ENCODE measurements at regions not wholly inside any gene's neighbourhood (a gene's known extent, or its start where the extent isn't known, plus 50 kb on each side); places are given as distances from the start of the nearest gene placed in this dataset.

GRCh38 chr12:16458521-16459078, 111.2 kb downstream of the MGST1 start:
- ATAC-seq (ENCODE audit: low FRiP score in 2 of 2) = no peak
- no peak overlapping the region for H3K4me3 ChIP-seq
- TF ChIP-seq CTCF (IDR thresholded peaks at IDR 0.05) (no peak), EP300 (IDR thresholded peaks at IDR 0.05) (no peak), POLR2A (IDR thresholded peaks at IDR 0.05) (no peak), POLR2AphosphoS5 (IDR thresholded peaks at IDR 0.05) (no peak)
- H3K4me1 ChIP-seq = no peaks in the 10 kb centered on the region
- WGBS, 2 donors = 73 to 75% methylated on average over 2 of the region's 2 CpGs
- no peak overlapping the region for H3K27ac ChIP-seq
- no peak for DNase-seq
- H3K27me3 ChIP-seq = no peaks in the 10 kb centered on the region
- no peaks in the 10 kb centered on the region for H3K9me3 ChIP-seq
- no peaks in the 10 kb centered on the region for H3K36me3 ChIP-seq

- no peak overlapping the region for H3K27ac ChIP-seq
- DNase-seq (no peak), ATAC-seq (ENCODE audit: low FRiP score in 2 of 2) (no peak)
- no peaks in the 10 kb centered on the region for H3K9me3 ChIP-seq
- TF ChIP-seq POLR2AphosphoS5 (IDR thresholded peaks at IDR 0.05) (no peak), CTCF (IDR thresholded peaks at IDR 0.05) (no peak), EP300 (IDR thresholded peaks at IDR 0.05) (no peak), POLR2A (IDR thresholded peaks at IDR 0.05) (no peak)
- H3K4me3 ChIP-seq = no peak overlapping the region
- H3K27me3 ChIP-seq = no peaks in the 10 kb centered on the region
- H3K4me1 ChIP-seq = no peaks in the 10 kb centered on the region
- no peaks in the 10 kb centered on the region for H3K36me3 ChIP-seq
Measured at GRCh38 chr12:16467272-16467671, 119.8 kb downstream of the MGST1 start.

GRCh38 chr12:16472631-16473030, 125.2 kb downstream of the MGST1 start:
- DNase-seq = no peak
- ATAC-seq (ENCODE audit: low FRiP score in 2 of 2) = no peak
- Histone ChIP-seq H3K27me3 (no peaks in the 10 kb centered on the region), H3K9me3 (no peaks in the 10 kb centered on the region), H3K4me3 (no peak overlapping the region), H3K36me3 (no peaks in the 10 kb centered on the region), H3K27ac (peak overlapping the region in 1 of 4 donors; percentile 21), H3K4me1 (peaks cover 0 to 14% (median 0%) of the 10 kb centered on the region in 4 donors)
- TF ChIP-seq CTCF (IDR thresholded peaks at IDR 0.05) = no peak
- TF ChIP-seq EP300 (IDR thresholded peaks at IDR 0.05) = no peak
- no peak for TF ChIP-seq POLR2A (IDR thresholded peaks at IDR 0.05)
- no peak for TF ChIP-seq POLR2AphosphoS5 (IDR thresholded peaks at IDR 0.05)
- 43 to 47% methylated on average over 3 of the region's 3 CpGs for WGBS, 2 donors

- H3K9me3 ChIP-seq = no peaks in the 10 kb centered on the region
- DNase-seq (no peak), ATAC-seq (ENCODE audit: low FRiP score in 2 of 2) (peak; percentile 41 to 76)
- no peak overlapping the region for H3K4me3 ChIP-seq
- H3K27ac ChIP-seq = peak overlapping the region in 3 of 4 donors; percentile 24 to 63 (median 37)
- H3K27me3 ChIP-seq = no peaks in the 10 kb centered on the region
- H3K4me1 ChIP-seq = peaks cover 0 to 14% (median 0%) of the 10 kb centered on the region in 4 donors
- H3K36me3 ChIP-seq = no peaks in the 10 kb centered on the region
- no peak for TF ChIP-seq POLR2A (IDR thresholded peaks at IDR 0.05)
- TF ChIP-seq EP300 (IDR thresholded peaks at IDR 0.05) = peak; percentile 35 to 98 (median 50)
- peak in 1 of 2 donors; percentile 57 for TF ChIP-seq POLR2AphosphoS5 (IDR thresholded peaks at IDR 0.05)
- peak in 1 of 6 experiments; percentile 11 for TF ChIP-seq CTCF (IDR thresholded peaks at IDR 0.05)
- WGBS, 2 donors = 71% methylated on average over 5 of the region's 5 CpGs
Measured at GRCh38 chr12:16473610-16474326, 126.3 kb downstream of the MGST1 start.
